Effector memory CD4-positive, alpha-beta T cell (primary cell): ENCODE measurements at regions not wholly inside any gene's neighbourhood (a gene's known extent, or its start where the extent isn't known, plus 50 kb on each side); places are given as distances from the start of the nearest gene placed in this dataset.

Experiments
- DNase-seq, 3 donors: peaks; one replicate each; pipeline ENCODE4 v3.0.0-alpha.2; 2020
- H3K27ac ChIP-seq: 2 replicates; pipeline ENCODE4 v1.7.0; 2013; ENCODE audit warnings: mild to moderate bottlenecking, low read length, moderate library complexity; ENCODE audit not compliant: insufficient read depth, poor library complexity, severe bottlenecking
- H3K27me3 ChIP-seq: replicated peaks from 2 replicates; pipeline ENCODE4 v1.7.0; 2013; ENCODE audit warnings: mild to moderate bottlenecking, low read length; ENCODE audit not compliant: insufficient read depth, control insufficient read depth, poor library complexity, severe bottlenecking
- H3K36me3 ChIP-seq: 2 replicates; pipeline ENCODE4 v1.7.0; 2013; ENCODE audit warnings: mild to moderate bottlenecking, low read length, moderate library complexity; ENCODE audit not compliant: control insufficient read depth, insufficient read depth
- H3K4me1 ChIP-seq: 2 replicates; pipeline ENCODE4 v1.7.0; 2013; ENCODE audit warnings: low read length, mild to moderate bottlenecking; ENCODE audit not compliant: control insufficient read depth, insufficient read depth, poor library complexity, severe bottlenecking
- H3K4me3 ChIP-seq: 2 replicates; pipeline ENCODE4 v1.7.0; 2013; ENCODE audit warnings: low read length, low read depth, mild to moderate bottlenecking; ENCODE audit not compliant: insufficient read depth, poor library complexity, severe bottlenecking
- H3K9me3 ChIP-seq: 2 replicates; pipeline ENCODE4 v1.7.0; 2013; ENCODE audit warnings: mild to moderate bottlenecking, low read length, moderate library complexity; ENCODE audit not compliant: control insufficient read depth

DNA sequence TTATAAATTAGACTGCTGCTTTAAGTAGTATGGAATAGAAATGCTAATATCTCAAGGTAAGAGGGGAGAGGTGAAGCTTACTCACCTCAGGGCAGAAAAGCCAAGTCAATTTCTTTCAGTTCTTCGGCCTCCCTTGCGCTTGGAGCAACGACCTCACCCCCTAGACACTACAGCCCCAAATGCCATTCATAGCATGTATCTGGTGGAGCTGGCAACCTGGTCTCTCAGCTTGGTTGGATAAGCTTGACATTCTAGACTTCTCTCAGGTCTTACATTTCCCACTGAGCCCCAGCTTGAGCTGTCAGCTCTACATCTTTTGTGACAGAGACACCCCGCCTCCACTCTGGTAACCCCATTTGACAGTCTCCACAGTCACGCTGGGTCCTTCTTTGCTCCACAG is 154.9 kb downstream of the ZNF608 start:
- H3K9me3 ChIP-seq, result no peaks in the 10 kb centered on the region
- no peak overlapping the region for H3K27ac ChIP-seq
- no peaks in the 10 kb centered on the region for H3K36me3 ChIP-seq
- DNase-seq, result no peak
- H3K27me3 ChIP-seq, result no peaks in the 10 kb centered on the region
- H3K4me1 ChIP-seq, result no peaks in the 10 kb centered on the region
- no peak overlapping the region for H3K4me3 ChIP-seq

DNA sequence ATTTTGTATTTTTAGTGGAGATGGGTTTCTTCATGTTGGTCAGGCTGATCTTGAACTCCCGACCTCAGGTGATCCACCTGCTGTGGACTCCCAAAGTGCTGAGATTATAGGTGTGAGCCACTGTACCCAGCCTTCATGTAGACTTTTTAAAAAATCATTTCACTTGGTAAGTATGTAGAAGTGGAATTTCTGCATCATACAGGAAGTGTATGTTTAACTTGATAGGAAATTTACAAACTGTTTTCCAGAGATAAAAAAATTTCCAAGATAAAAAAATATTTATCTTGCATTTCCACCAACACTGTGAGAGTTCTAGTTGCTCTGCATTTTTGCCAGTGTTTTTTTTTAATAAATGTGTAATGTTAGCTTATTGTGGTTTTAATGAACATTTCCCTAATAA is 155.8 kb downstream of the ZNF608 start:
- no peak for DNase-seq
- no peaks in the 10 kb centered on the region for H3K27me3 ChIP-seq
- H3K4me1 ChIP-seq, result no peaks in the 10 kb centered on the region
- H3K36me3 ChIP-seq, result no peaks in the 10 kb centered on the region
- no peak overlapping the region for H3K4me3 ChIP-seq
- H3K9me3 ChIP-seq, result no peaks in the 10 kb centered on the region
- H3K27ac ChIP-seq, result no peak overlapping the region

GRCh38 chr5:124587280-124587679 is 159.2 kb downstream of the ZNF608 start:
- no peaks in the 10 kb centered on the region for H3K27me3 ChIP-seq
- H3K36me3 ChIP-seq, result no peaks in the 10 kb centered on the region
- DNase-seq, result no peak
- no peak overlapping the region for H3K4me3 ChIP-seq
- peaks cover 4% of the 10 kb centered on the region for H3K4me1 ChIP-seq
- no peak overlapping the region for H3K27ac ChIP-seq
- no peaks in the 10 kb centered on the region for H3K9me3 ChIP-seq

DNA sequence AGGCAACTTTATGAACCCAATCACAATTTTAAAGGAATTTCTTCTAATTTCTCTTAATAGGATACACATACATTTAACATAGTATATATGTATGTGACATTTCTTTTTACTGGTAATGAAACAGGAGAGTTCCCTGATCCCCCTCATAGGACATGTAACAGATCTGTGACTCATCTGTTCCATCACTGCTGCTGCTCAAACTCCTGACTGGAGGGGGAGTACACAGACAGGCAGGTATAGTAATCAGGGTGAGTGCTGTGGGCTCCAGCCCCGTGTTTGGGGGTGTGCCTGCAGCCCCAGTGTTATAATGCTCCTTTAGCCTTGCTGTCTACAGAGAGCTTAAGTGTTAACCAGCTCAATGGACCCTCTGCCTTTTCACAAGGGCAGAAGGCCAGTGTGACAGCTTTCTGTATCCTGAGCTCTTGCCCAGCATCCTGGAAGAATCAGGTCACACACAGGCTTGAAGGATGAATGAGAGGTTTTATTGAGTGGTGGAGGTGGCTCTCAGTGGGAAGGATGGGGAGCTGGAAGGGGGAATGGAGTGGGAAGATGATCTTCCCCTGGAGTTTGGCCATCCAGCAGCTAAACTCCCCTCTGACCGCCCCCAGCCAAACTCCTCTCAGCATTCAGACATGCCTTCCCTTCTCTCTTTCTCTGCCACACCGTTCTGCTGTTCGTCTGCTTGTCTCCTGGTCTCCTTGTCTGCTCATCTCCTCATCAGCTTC is 161.3 kb downstream of the ZNF608 start:
- peaks cover 4% of the 10 kb centered on the region for H3K4me1 ChIP-seq
- no peaks in the 10 kb centered on the region for H3K27me3 ChIP-seq
- H3K27ac ChIP-seq, result no peak overlapping the region
- H3K9me3 ChIP-seq, result no peaks in the 10 kb centered on the region
- H3K36me3 ChIP-seq, result no peaks in the 10 kb centered on the region
- no peak for DNase-seq
- H3K4me3 ChIP-seq, result no peak overlapping the region

- Histone ChIP-seq H3K4me3 (no peak overlapping the region), H3K36me3 (no peaks in the 10 kb centered on the region), H3K27ac (no peak overlapping the region), H3K27me3 (no peaks in the 10 kb centered on the region), H3K9me3 (no peaks in the 10 kb centered on the region), H3K4me1 (peaks cover 4% of the 10 kb centered on the region)
- no peak for DNase-seq
Measured at GRCh38 chr5:124583469-124584350, 162.7 kb downstream of the ZNF608 start.

DNA sequence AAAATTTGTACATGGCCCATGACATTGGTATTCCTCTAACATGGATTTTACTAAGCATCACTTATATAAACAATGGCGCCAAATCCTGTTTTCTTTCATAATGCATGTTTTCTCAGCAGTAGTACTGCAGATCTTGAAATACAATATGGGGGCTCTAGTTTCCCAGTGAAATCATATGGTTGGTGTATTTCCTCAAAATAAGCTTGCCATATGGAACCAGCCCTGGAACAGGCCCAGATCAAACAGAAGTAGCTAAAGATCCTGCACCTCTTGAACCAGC is 163.9 kb downstream of the ZNF608 start:
- no peak overlapping the region for H3K27ac ChIP-seq
- H3K9me3 ChIP-seq, result no peaks in the 10 kb centered on the region
- no peak overlapping the region for H3K4me3 ChIP-seq
- no peak for DNase-seq
- H3K4me1 ChIP-seq, result peaks cover 4% of the 10 kb centered on the region
- no peaks in the 10 kb centered on the region for H3K27me3 ChIP-seq
- H3K36me3 ChIP-seq, result no peaks in the 10 kb centered on the region

DNA sequence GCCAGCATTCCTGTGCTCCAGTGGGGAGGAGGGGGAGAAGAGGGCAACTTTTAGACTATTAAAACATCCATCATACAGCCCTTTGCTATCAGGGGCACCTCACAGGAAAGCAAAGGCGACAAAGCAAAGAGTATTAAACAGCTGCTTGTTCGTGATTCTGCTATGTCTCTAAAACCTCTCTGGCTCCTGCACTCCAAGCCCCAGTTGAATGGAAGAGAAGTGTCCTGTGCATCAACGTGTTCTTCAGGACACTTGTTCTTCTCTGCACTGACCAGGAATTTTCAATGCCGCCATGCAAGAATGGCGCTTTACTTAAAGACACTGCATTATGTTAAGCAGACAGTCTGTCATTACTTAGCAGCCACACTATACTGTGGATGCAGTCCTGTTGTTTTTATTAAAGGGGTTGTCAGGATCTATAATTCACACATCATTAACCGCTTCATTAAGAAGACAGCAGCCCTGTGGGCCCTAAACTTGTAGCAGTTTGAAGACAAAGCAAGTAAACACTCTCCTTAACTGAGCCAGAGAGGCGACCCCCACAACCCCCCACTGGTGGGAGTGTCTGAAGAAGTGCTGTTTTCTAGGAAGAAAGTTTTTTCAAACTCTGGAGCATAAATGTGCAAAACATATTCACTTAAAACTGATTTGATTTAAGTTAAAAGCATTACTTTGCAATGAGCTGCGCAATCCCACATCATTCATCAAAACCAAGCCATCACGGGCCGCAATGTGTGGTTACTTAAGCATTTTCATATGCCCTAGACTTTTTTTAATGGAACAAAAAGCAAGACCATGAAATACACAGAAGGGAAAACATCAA is 164.5 kb downstream of the ZNF608 start:
- Histone ChIP-seq H3K4me3 (no peak overlapping the region), H3K36me3 (no peaks in the 10 kb centered on the region), H3K9me3 (no peaks in the 10 kb centered on the region), H3K4me1 (peaks cover 4% of the 10 kb centered on the region), H3K27me3 (no peaks in the 10 kb centered on the region), H3K27ac (no peak overlapping the region)
- no peak for DNase-seq

DNA sequence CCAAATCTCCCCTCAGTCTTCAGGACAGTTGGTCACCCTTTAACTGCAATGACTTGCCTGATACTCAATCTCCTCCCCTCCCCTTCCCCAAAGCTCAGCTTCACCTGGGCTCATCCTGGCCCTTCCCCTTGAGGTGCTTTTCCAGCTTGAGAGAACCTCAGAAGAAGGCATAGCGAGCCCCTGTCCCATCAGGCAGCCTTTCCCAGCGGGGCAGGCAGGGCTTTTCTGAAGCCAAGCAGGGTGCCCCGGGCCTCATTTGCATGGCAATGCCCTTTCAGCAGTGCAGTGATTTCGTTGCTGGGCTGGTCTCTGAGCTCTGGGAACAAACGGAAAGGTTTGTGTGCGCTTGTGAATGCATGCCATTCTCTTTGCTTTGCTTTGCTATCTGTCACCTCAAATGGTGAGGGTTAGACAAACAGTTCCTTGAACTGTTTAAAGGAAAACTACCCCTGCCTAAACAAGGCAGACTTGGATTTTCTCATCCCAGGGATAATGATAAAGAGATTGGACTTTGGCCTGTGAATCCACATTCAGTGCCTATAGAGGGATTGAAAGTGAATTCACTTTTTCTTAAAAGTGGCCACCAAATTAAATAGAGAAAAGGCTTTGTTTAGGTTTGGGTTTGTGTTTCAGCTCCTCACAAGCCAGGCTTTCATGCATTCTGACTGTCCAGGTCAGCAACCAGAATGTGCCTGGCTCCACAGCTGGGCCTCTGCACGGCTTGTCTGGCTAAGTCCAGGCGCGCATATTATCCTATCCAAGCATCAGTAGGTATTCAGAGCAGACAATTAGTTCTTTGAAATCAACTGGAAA is 165.3 kb downstream of the ZNF608 start:
- no peaks in the 10 kb centered on the region for H3K36me3 ChIP-seq
- H3K27ac ChIP-seq, result no peak overlapping the region
- DNase-seq, result no peak
- peaks cover 4% of the 10 kb centered on the region for H3K4me1 ChIP-seq
- H3K4me3 ChIP-seq, result no peak overlapping the region
- no peaks in the 10 kb centered on the region for H3K9me3 ChIP-seq
- H3K27me3 ChIP-seq, result no peaks in the 10 kb centered on the region

DNA sequence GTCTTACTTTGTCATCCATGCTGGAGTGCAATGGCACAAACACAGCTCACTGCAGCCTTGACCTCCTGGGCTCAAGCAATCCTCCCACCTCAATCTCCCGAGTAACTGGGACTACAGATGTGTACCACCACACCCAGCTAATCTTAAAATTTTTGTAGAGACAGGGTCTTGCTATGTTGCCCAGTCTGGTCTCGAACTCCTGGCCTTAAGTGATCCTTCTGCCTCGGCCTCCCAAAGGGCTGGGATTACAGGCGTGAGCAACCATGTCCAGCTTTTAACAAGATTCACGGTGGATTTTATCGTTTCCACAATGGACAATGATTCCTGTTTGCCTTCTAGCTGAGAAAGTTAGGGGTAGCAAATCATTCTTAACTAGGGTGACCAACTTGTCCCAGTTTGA is 165.9 kb downstream of the ZNF608 start:
- DNase-seq, result no peak
- Histone ChIP-seq H3K4me3 (no peak overlapping the region), H3K4me1 (peaks cover 4% of the 10 kb centered on the region), H3K27ac (no peak overlapping the region), H3K36me3 (no peaks in the 10 kb centered on the region), H3K9me3 (no peaks in the 10 kb centered on the region), H3K27me3 (no peaks in the 10 kb centered on the region)
